NCI-H69 (cell line): ENCODE measurements at regions not wholly inside any gene's neighbourhood (a gene's known extent, or its start where the extent isn't known, plus 50 kb on each side); places are given as distances from the start of the nearest gene placed in this dataset.
A peak's percentile ranks its signal among the peaks of the same experiment; 100 is the strongest.

ENCODE experiments used
- DNase-seq: peaks from one replicate; lab custom pipeline; 2025; lab: John Stamatoyannopoulos, UW

GRCh38 chr5:167219298-167219697 lies 1072.1 kb upstream of the WWC1 start:
- DNase-seq = no peak

GRCh38 chr5:167226386-167226785 lies 1065.1 kb upstream of the WWC1 start:
- DNase-seq = no peak

- DNase-seq = no peak
These were observed 1063.3 kb upstream of the WWC1 start for GRCh38 chr5:167228134-167228533.

- DNase-seq = no peak
These were observed 1061.7 kb upstream of the WWC1 start for GRCh38 chr5:167229751-167230150.

- no peak for DNase-seq
These were observed 1061.0 kb upstream of the WWC1 start for GRCh38 chr5:167230414-167230813.

- no peak for DNase-seq
These were observed 1058.7 kb upstream of the WWC1 start for GRCh38 chr5:167232675-167233311.

- no peak for DNase-seq
These were observed 1057.8 kb upstream of the WWC1 start for GRCh38 chr5:167233507-167234220.

GRCh38 chr5:167241436-167242067 lies 1049.9 kb upstream of the WWC1 start:
- no peak for DNase-seq

GRCh38 chr5:167242701-167243100 lies 1048.7 kb upstream of the WWC1 start:
- no peak for DNase-seq

GRCh38 chr5:167243463-167243862 lies 1048.0 kb upstream of the WWC1 start:
- DNase-seq = no peak

- peak; percentile 48 for DNase-seq
These were observed 1046.9 kb upstream of the WWC1 start for GRCh38 chr5:167244583-167244982.

- peak; percentile 46 for DNase-seq
These were observed 1045.6 kb upstream of the WWC1 start for GRCh38 chr5:167245868-167246267.

- DNase-seq = no peak
These were observed 1043.6 kb upstream of the WWC1 start for GRCh38 chr5:167247816-167248215.

GRCh38 chr5:167248257-167248656 lies 1043.2 kb upstream of the WWC1 start:
- no peak for DNase-seq

- no peak for DNase-seq
These were observed 1040.4 kb upstream of the WWC1 start for GRCh38 chr5:167250996-167251395.

- no peak for DNase-seq
These were observed 1037.3 kb upstream of the WWC1 start for GRCh38 chr5:167254132-167254531.

- DNase-seq = no peak
These were observed 1035.5 kb upstream of the WWC1 start for GRCh38 chr5:167255926-167256325.

- no peak for DNase-seq
These were observed 1031.6 kb upstream of the WWC1 start for GRCh38 chr5:167259806-167260205.

GRCh38 chr5:167261309-167262100 lies 1029.9 kb upstream of the WWC1 start:
- DNase-seq = peak; percentile 3

- DNase-seq = no peak
These were observed 1028.3 kb upstream of the WWC1 start for GRCh38 chr5:167263185-167263584.

GRCh38 chr5:167264348-167264747 lies 1027.1 kb upstream of the WWC1 start:
- DNase-seq = no peak

GRCh38 chr5:167268337-167268736 lies 1023.1 kb upstream of the WWC1 start:
- DNase-seq = no peak

- DNase-seq = no peak
These were observed 1022.3 kb upstream of the WWC1 start for GRCh38 chr5:167269146-167269545.
